NB4 (cell line): ENCODE measurements at regions not wholly inside any gene's neighbourhood (a gene's known extent, or its start where the extent isn't known, plus 50 kb on each side); places are given as distances from the start of the nearest gene placed in this dataset.

Source experiments
- DNase-seq: peaks from one replicate; pipeline ENCODE4 v3.0.0; 2010; ENCODE audit warnings: low read depth
- H3K4me3 ChIP-seq: one replicate; pipeline ENCODE4 v1.5.1; 2011; ENCODE audit warnings: mild to moderate bottlenecking, low read depth, low read length, moderate library complexity
- CTCF ChIP-seq: IDR thresholded peaks from one replicate; pipeline ENCODE4 v1.5.1; 2012; ENCODE audit warnings: low read depth, low read length
- MAX ChIP-seq: IDR thresholded peaks from 2 replicates; pipeline ENCODE4 v1.6.1; 2011; ENCODE audit warnings: low read depth, low read length
- MYC ChIP-seq: IDR thresholded peaks from 2 replicates; pipeline ENCODE4 v1.6.1; 2011; ENCODE audit warnings: low read depth, low read length
- POLR2A ChIP-seq: IDR thresholded peaks from 2 replicates; pipeline ENCODE4 v1.6.1; 2011; ENCODE audit warnings: mild to moderate bottlenecking; ENCODE audit not compliant: insufficient read length; ENCODE audit errors: extremely low read depth

GRCh38 chr9:29214154-29214689 lies 1640.9 kb upstream of the C9orf72 start:
- H3K4me3 ChIP-seq = no peak overlapping the region
- TF ChIP-seq MAX = no peak
- no peak for TF ChIP-seq POLR2A
- no peak for TF ChIP-seq CTCF
- TF ChIP-seq MYC = no peak
- DNase-seq = no peak

- TF ChIP-seq MAX = no peak
- TF ChIP-seq POLR2A = no peak
- no peak for TF ChIP-seq MYC
- TF ChIP-seq CTCF = no peak
- no peak for DNase-seq
- H3K4me3 ChIP-seq = no peak overlapping the region
These were observed 1641.5 kb upstream of the C9orf72 start for GRCh38 chr9:29214690-29215253.

DNA sequence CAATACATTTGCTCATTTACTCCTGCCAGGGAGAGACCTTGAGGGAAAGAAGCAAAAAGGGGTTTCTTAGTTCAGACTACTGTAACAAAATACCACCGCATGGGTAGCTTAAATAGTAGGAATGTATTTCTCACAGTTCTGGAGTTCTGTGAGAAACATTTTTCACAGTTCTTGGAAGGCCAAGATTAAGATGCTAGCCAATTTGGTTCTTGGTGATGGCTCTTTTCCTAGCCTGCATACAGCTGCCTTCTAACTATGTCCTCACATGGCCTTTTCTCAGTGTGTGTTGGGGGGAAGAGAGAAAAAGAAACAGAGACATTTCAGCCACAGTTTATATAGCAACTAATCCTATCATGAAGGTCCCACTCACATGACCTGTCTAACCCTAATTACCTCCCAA lies 1644.7 kb upstream of the C9orf72 start:
- no peak for TF ChIP-seq MAX
- TF ChIP-seq MYC = no peak
- TF ChIP-seq POLR2A = no peak
- TF ChIP-seq CTCF = no peak
- no peak overlapping the region for H3K4me3 ChIP-seq
- DNase-seq = no peak

- H3K4me3 ChIP-seq = no peak overlapping the region
- no peak for DNase-seq
- TF ChIP-seq CTCF (no peak), MAX (no peak), MYC (no peak), POLR2A (no peak)
These were observed 1647.4 kb upstream of the C9orf72 start for GRCh38 chr9:29220596-29221251.

GRCh38 chr9:29228558-29228957 lies 1655.3 kb upstream of the C9orf72 start:
- TF ChIP-seq MAX (no peak), CTCF (no peak), MYC (no peak)
- no peak overlapping the region for H3K4me3 ChIP-seq
- DNase-seq = no peak

DNA sequence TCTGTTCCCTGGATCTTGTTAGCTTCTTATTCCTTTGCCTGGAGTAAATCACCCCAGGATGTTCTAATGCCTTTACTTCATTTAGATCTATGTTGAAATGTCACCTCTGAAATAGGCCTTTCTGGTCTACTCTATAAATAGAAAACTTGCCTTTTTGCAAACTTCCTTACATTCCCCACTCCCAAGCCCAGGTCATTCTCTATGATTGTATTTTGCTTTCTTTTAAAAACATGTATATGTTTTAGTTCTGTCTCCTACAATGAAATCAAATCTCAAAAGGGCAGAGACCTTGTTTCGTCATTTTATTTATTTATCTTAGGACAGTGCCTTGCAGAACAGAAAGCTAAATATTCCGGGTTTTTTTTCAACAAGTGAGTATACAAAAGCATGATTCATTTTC lies 1657.7 kb upstream of the C9orf72 start:
- DNase-seq = no peak
- H3K4me3 ChIP-seq = no peak overlapping the region
- TF ChIP-seq MAX (no peak), MYC (no peak), POLR2A (no peak), CTCF (no peak)
